ENCODE measurements at regions not wholly inside any gene's neighbourhood (a gene's known extent, or its start where the extent isn't known, plus 50 kb on each side); places are given as distances from the start of the nearest gene placed in this dataset.
"Not testable (repeated sequence)": the region's sequence is repeated elsewhere in the genome, so short reads cannot be mapped to it uniquely, and the experiment has no call there.

GRCh38 chr16:6704306-6704930 is 628.2 kb upstream of the RBFOX1 start:
- FAIRE-seq = no peak

DNA sequence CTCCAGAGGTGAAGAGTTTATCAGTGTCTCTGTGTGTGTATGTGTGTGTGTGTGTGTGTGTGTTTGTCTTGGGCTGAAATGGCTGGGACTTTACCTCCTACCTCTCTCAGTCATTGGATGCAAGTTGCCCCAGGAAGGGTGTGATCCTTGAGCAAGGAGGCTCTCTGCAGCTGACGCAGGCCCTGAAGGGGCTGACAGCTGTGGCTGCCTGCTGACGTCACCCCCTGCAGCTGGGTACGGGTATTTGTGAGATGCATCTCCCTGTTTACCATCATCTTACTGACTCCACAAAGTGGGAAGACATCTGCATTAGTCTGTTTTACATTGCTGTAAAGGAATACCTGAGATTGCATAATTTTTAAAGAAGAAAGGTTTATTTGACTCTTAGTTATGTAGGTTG is 631.5 kb upstream of the RBFOX1 start:
- no peak for TF ChIP-seq POLR2A (IDR thresholded peaks at IDR 0.05; ENCODE audit: low read depth, low read length)
- TF ChIP-seq TAF1 (IDR thresholded peaks at IDR 0.05; ENCODE audit: borderline replicate concordance, low read depth, low read length) = no peak
- no peak for TF ChIP-seq POLR2AphosphoS5 (IDR thresholded peaks at IDR 0.05; ENCODE audit: low read depth, low read length)
- DNase-seq (ENCODE audit: insufficient read length) (no peak), FAIRE-seq (no peak)

More at GRCh38 chr16:6704306-6704930, 628.2 kb upstream of the RBFOX1 start:
- no peak for DNase-seq (ENCODE audit: insufficient read length)
- TF ChIP-seq TAF1 (IDR thresholded peaks at IDR 0.05; ENCODE audit: borderline replicate concordance, low read depth, low read length) = no peak
- no peak for TF ChIP-seq POLR2A (IDR thresholded peaks at IDR 0.05; ENCODE audit: low read depth, low read length)
- TF ChIP-seq POLR2AphosphoS5 (IDR thresholded peaks at IDR 0.05; ENCODE audit: low read depth, low read length) = no peak

GRCh38 chr16:6698548-6698947 is 634.1 kb upstream of the RBFOX1 start:
- DNase-seq (ENCODE audit: insufficient read length) (no peak), FAIRE-seq (no peak)
- TF ChIP-seq TAF1 (IDR thresholded peaks at IDR 0.05; ENCODE audit: borderline replicate concordance, low read depth, low read length) (no peak), POLR2AphosphoS5 (IDR thresholded peaks at IDR 0.05; ENCODE audit: low read depth, low read length) (no peak), POLR2A (IDR thresholded peaks at IDR 0.05; ENCODE audit: low read depth, low read length) (no peak)

DNA sequence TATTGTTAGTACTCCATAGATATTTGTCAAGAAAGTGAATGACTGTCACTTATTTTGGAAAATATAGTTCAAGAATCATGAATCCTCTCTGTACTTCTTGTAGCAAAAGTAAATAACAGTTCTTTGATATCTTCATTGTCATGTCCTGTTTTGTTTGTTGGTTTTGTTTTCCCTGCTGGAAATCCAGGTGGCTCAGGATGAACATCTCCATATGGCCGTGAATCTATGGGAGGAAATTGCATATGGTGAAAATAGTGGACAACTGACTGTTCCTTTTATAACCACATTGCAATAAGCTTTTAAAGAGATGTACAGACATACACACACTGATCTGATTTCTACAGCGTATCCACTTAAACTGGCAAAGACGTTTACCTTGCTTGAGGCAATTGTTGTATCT is 637.0 kb upstream of the RBFOX1 start:
- FAIRE-seq (no peak), DNase-seq (ENCODE audit: insufficient read length) (no peak)
- TF ChIP-seq TAF1 (IDR thresholded peaks at IDR 0.05; ENCODE audit: borderline replicate concordance, low read depth, low read length) = no peak
- TF ChIP-seq POLR2A (IDR thresholded peaks at IDR 0.05; ENCODE audit: low read depth, low read length) = no peak
- TF ChIP-seq POLR2AphosphoS5 (IDR thresholded peaks at IDR 0.05; ENCODE audit: low read depth, low read length) = no peak

- FAIRE-seq (no peak), DNase-seq (ENCODE audit: insufficient read length) (no peak)
- TF ChIP-seq POLR2AphosphoS5 (IDR thresholded peaks at IDR 0.05; ENCODE audit: low read depth, low read length) (no peak), TAF1 (IDR thresholded peaks at IDR 0.05; ENCODE audit: borderline replicate concordance, low read depth, low read length) (no peak), POLR2A (IDR thresholded peaks at IDR 0.05; ENCODE audit: low read depth, low read length) (no peak)
Observed at GRCh38 chr16:6694636-6695035, 638.0 kb upstream of the RBFOX1 start.

DNA sequence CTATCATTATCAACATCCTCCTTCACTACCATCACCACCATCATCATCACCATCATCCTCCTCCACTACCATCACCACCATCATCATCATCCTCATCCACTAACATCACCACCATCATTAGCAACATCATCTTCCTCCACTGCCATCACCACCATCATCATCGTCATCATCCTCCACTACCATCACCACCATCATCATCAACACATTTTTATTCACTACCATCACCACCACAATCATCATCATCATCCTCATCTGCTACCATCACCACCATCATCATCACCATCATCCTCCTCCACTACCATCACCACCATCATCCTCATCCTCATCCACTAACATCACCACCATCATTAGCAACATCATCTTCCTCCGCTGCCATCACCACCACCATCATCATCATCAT is 639.2 kb upstream of the RBFOX1 start:
- not testable (repeated sequence) for FAIRE-seq; DNase-seq (ENCODE audit: insufficient read length)

DNA sequence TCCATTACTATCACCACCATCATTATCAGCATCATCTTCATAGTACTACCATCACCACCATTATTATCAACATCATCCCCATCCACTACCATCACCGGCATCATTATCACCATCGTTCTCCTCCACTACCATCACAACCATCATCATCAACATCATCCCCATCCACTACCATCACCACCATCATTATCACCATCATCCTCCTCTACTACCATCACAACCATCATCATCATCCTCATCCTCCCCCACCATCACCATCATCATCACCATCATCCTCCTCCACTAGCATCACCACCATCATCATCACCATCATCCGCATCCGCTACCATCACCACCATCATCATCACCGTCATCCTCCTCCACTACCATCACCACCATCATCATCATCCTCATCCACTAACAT is 639.8 kb upstream of the RBFOX1 start:
- DNase-seq (ENCODE audit: insufficient read length) (no peak), FAIRE-seq (no peak)
- TF ChIP-seq POLR2AphosphoS5 (IDR thresholded peaks at IDR 0.05; ENCODE audit: low read depth, low read length) (no peak), TAF1 (IDR thresholded peaks at IDR 0.05; ENCODE audit: borderline replicate concordance, low read depth, low read length) (no peak), POLR2A (IDR thresholded peaks at IDR 0.05; ENCODE audit: low read depth, low read length) (no peak)

GRCh38 chr16:6690741-6691140 is 641.9 kb upstream of the RBFOX1 start:
- DNase-seq (ENCODE audit: insufficient read length) = no peak
- TF ChIP-seq POLR2A (IDR thresholded peaks at IDR 0.05; ENCODE audit: low read depth, low read length) (no peak), POLR2AphosphoS5 (IDR thresholded peaks at IDR 0.05; ENCODE audit: low read depth, low read length) (no peak), TAF1 (IDR thresholded peaks at IDR 0.05; ENCODE audit: borderline replicate concordance, low read depth, low read length) (no peak)
- no peak for FAIRE-seq

DNA sequence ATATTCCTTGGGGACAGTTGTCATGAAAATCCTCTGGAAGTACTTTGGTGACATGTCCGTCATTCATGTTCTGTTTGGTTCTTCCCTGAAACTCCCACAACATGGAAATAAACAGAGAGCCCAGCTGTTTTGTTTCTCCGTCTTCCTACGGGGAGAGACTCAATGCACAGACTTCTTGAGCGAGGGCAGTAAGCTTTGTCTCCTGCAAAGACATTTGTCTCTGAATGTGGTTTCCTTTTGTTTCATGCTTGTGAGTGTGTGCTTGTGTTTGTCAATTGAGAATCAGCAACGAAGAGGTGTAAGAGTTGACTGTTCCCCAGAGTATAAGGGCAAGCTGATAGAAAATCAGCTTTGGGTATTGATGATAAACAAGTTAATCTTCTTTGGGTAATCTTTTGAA is 643.0 kb upstream of the RBFOX1 start:
- no peak for TF ChIP-seq POLR2A (IDR thresholded peaks at IDR 0.05; ENCODE audit: low read depth, low read length)

DNA sequence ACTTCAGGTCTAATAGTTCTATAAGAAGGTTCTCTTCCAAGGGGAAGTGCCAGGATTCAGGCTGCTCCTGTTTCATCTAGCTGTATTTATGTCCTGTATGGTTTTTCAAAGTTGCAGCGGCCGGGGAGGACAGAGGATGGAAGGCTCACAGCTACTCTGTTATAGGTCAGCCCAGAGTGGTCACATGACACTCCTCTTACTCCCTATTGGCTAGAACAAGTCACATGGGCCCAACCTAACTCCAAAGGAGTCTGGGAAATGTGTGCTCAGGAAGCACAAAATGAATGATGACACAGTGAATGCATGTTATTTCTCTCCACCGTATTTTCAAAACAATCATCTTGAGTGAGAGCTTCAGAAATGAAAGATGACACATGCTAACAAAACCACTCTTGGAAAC is 645.1 kb upstream of the RBFOX1 start:
- no peak for TF ChIP-seq TAF1 (IDR thresholded peaks at IDR 0.05; ENCODE audit: borderline replicate concordance, low read depth, low read length)
- TF ChIP-seq POLR2AphosphoS5 (IDR thresholded peaks at IDR 0.05; ENCODE audit: low read depth, low read length) = no peak
- TF ChIP-seq POLR2A (IDR thresholded peaks at IDR 0.05; ENCODE audit: low read depth, low read length) = no peak
- no peak for FAIRE-seq

More for the DNA sequence above, 643.0 kb upstream of the RBFOX1 start:
- FAIRE-seq = no peak
- DNase-seq (ENCODE audit: insufficient read length) = no peak

GRCh38 chr16:6684076-6684673 is 648.5 kb upstream of the RBFOX1 start:
- TF ChIP-seq POLR2A (IDR thresholded peaks at IDR 0.05; ENCODE audit: low read depth, low read length) = no peak
- TF ChIP-seq TAF1 (IDR thresholded peaks at IDR 0.05; ENCODE audit: borderline replicate concordance, low read depth, low read length) = no peak
- TF ChIP-seq POLR2AphosphoS5 (IDR thresholded peaks at IDR 0.05; ENCODE audit: low read depth, low read length) = no peak
- no peak for FAIRE-seq
- no peak for DNase-seq (ENCODE audit: insufficient read length)

More for the DNA sequence above, 645.1 kb upstream of the RBFOX1 start:
- no peak for DNase-seq (ENCODE audit: insufficient read length)

DNA sequence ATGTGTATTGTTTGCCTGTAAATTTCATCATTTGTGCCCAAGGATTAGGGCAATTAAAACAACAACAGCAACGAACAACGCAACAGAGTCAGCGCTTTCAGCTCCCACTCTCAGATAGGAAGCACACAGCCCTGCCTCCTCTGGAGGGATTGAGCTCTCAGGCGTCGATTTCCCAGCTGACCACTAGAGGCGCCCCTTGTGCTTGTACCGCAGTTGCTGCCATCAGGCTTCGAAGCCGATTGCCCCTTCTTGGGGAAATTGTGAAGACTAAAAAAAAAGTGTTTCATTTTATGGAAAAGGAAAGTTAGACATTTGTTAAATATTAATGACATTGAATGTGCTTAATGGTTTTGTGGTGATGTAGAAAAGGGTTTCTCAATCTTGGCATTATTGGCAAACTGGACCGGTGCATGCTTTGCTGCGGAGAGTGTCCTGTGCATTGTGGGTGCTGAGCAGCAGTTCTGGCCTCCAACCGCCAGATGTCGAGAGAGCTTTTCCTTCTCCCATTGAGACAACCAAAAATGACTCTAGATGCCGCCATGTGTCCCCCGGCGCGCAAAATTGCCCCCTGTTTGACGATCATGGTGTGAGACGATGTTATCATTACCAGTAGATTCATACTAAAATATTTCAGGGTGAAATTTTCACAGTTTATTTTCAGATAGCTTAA is 650.4 kb upstream of the RBFOX1 start:
- TF ChIP-seq POLR2AphosphoS5 (IDR thresholded peaks at IDR 0.05; ENCODE audit: low read depth, low read length) = no peak
- TF ChIP-seq POLR2A (IDR thresholded peaks at IDR 0.05; ENCODE audit: low read depth, low read length) = no peak
- DNase-seq (ENCODE audit: insufficient read length) (peak; percentile 5), FAIRE-seq (no peak)

Data from GM12892 (cell line).